ENCODE measurements at regions not wholly inside any gene's neighbourhood (a gene's known extent, or its start where the extent isn't known, plus 50 kb on each side); places are given as distances from the start of the nearest gene placed in this dataset.
"Not testable (repeated sequence)": the region's sequence is repeated elsewhere in the genome, so short reads cannot be mapped to it uniquely, and the experiment has no call there.

DNA sequence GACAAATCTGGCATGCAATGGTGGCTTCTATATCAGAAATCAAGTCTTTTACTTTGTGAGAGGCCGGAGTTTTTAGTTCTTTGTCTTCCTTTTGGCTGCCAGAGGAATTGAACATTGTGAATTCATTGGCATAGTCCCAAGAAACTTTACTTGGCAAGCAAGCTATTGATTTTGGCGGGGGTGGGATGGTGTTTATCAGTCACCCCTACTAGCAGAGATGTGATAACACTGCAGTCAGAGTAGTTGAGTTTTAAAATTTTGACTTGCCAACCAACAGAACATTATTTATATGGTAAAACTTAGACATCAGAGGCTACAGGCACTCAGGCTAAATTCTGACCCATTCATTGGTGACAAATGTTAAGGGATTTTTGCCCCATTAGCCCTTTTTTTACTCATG, 129.7 kb downstream of the FAM72C start:
- TF ChIP-seq, protein P1, sequence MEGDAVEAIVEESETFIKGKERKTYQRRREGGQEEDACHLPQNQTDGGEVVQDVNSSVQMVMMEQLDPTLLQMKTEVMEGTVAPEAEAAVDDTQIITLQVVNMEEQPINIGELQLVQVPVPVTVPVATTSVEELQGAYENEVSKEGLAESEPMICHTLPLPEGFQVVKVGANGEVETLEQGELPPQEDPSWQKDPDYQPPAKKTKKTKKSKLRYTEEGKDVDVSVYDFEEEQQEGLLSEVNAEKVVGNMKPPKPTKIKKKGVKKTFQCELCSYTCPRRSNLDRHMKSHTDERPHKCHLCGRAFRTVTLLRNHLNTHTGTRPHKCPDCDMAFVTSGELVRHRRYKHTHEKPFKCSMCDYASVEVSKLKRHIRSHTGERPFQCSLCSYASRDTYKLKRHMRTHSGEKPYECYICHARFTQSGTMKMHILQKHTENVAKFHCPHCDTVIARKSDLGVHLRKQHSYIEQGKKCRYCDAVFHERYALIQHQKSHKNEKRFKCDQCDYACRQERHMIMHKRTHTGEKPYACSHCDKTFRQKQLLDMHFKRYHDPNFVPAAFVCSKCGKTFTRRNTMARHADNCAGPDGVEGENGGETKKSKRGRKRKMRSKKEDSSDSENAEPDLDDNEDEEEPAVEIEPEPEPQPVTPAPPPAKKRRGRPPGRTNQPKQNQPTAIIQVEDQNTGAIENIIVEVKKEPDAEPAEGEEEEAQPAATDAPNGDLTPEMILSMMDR (IDR thresholded peaks at IDR 0.05 in 8 of 11, conservative IDR thresholded peaks at IDR 0.05 in 3 of 11) = not testable (repeated sequence)
- not testable (repeated sequence) for TF ChIP-seq POLR2A, POLR2AphosphoS5 (IDR thresholded peaks at IDR 0.05)
